Keratinocyte (primary cell): ENCODE measurements at regions not wholly inside any gene's neighbourhood (a gene's known extent, or its start where the extent isn't known, plus 50 kb on each side); places are given as distances from the start of the nearest gene placed in this dataset.

Experiments used
- DNase-seq: peaks from one replicate; pipeline ENCODE4 v3.0.0-alpha.2; 2011; ENCODE audit warnings: low read depth, missing footprints, low spot score
- FAIRE-seq: peaks from 2 replicates; lab custom pipeline; 2011; peaks lifted over from hg19 to GRCh38; lab: Jason Lieb, UNC
- H2AFZ ChIP-seq: 2 replicates; pipeline ENCODE4 v1.6.0; 2012; ENCODE audit warnings: low read length, control low read depth, inconsistent platforms; ENCODE audit not compliant: control insufficient read depth
- H3K27ac ChIP-seq: 2 replicates; pipeline ENCODE4 v1.5.1; 2011; ENCODE audit warnings: low read length; ENCODE audit not compliant: control insufficient read depth, insufficient read depth
- H3K27me3 ChIP-seq: 3 replicates; pipeline ENCODE4 v1.6.0; 2011; ENCODE audit warnings: low read length; ENCODE audit not compliant: control insufficient read depth, insufficient read depth; ENCODE audit errors: extremely low read depth
- H3K36me3 ChIP-seq, 2 experiments: 2 replicates in 1 of 2; 3 replicates in 1 of 2; pipeline ENCODE4 v1.5.1; 2011; ENCODE audit warnings: low read length in 2 of 2, mild to moderate bottlenecking in 1 of 2; ENCODE audit not compliant: control insufficient read depth in 2 of 2, insufficient read depth in 2 of 2; ENCODE audit errors: extremely low read depth in 1 of 2
- H3K4me1 ChIP-seq: 3 replicates; pipeline ENCODE4 v1.5.1; 2011; ENCODE audit warnings: low read length; ENCODE audit not compliant: control insufficient read depth, insufficient read depth; ENCODE audit errors: extremely low read depth
- H3K4me2 ChIP-seq: 3 replicates; pipeline ENCODE4 v1.6.0; 2011; ENCODE audit warnings: low read depth, low read length; ENCODE audit not compliant: control insufficient read depth, insufficient read depth; ENCODE audit errors: extremely low read depth
- H3K4me3 ChIP-seq, 3 experiments: fragments of 200-600 bp in 1 of 3; sonication (generic) in 1 of 3; 2 replicates in 2 of 3; 3 replicates in 1 of 3; pipeline ENCODE4 v1.5.1; 2011 to 2016; ENCODE audit warnings: low read length in 3 of 3, mild to moderate bottlenecking in 3 of 3, control low read depth in 2 of 3, inconsistent platforms in 1 of 3, low read depth in 1 of 3, mixed read lengths in 1 of 3, mixed run types in 1 of 3, moderate library complexity in 1 of 3; ENCODE audit not compliant: control insufficient read depth in 2 of 3, insufficient read depth in 2 of 3; ENCODE audit errors: extremely low read depth in 1 of 3
- H3K79me2 ChIP-seq: 2 replicates; pipeline ENCODE4 v1.6.0; 2012; ENCODE audit warnings: low read length; ENCODE audit not compliant: control insufficient read depth, insufficient read depth
- H3K9ac ChIP-seq: 3 replicates; pipeline ENCODE4 v1.6.0; 2011; ENCODE audit warnings: low read length; ENCODE audit not compliant: control insufficient read depth, insufficient read depth; ENCODE audit errors: extremely low read depth
- H3K9me1 ChIP-seq: 3 replicates; pipeline ENCODE4 v1.6.0; 2011; ENCODE audit warnings: low read length; ENCODE audit not compliant: control insufficient read depth, insufficient read depth; ENCODE audit errors: extremely low read depth
- H3K9me3 ChIP-seq: 2 replicates; pipeline ENCODE4 v1.5.1; 2012; ENCODE audit warnings: low read depth, low read length; ENCODE audit not compliant: control insufficient read depth
- H4K20me1 ChIP-seq: 3 replicates; pipeline ENCODE4 v1.6.0; 2011; ENCODE audit warnings: low read length; ENCODE audit not compliant: control insufficient read depth, insufficient read depth; ENCODE audit errors: extremely low read depth
- EZH2 ChIP-seq: IDR thresholded peaks from one replicate; pipeline ENCODE4 v1.6.1; 2012; ENCODE audit warnings: inconsistent platforms, mild to moderate bottlenecking, low read length, moderate library complexity
- dilution Hi-C: fragments of 300-500 bp; cut with MboI; formaldehyde crosslinking; loops from one replicate; pipeline ENCODE4 v1.7.0; 2020; ENCODE audit warnings: low sequenced_read_pairs; ENCODE audit not compliant: extremely low pct_ligation_motif_present
- TF ChIP-seq, protein P1 (sequence below), 3 experiments: IDR thresholded peaks in 1 of 3; conservative IDR thresholded peaks in 1 of 3; optimal IDR thresholded peaks in 1 of 3; 2 replicates in 2 of 3; 3 replicates in 1 of 3; pipeline versions ENCODE3 to v1.5.1; 2011; ENCODE audit warnings: low read length in 3 of 3, mild to moderate bottlenecking in 3 of 3, moderate library complexity in 2 of 3, control low read depth in 1 of 3, inconsistent platforms in 1 of 3; ENCODE audit not compliant: insufficient read depth in 2 of 3; ENCODE audit errors: extremely low read depth in 1 of 3

DNA sequence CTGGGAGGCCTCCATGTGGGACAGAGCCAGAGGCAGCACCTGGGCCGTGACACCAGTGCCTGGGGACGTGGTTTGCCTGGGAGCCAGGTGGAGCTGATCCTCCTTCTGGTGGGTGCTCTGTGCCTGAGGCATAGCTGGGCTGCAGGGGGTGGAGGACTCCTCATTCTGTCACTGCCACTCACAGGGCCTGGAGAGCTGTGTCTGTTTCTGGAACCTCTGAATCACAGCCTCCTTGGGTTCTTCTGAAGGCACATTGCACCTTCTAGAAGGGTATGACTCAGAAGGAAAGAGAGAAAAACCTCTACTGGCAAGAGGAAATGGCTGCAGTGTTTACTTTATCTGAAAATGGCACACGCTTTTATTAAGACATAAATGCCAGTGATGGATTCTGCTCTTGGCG lies 659.8 kb downstream of the VRK1 start:
- Histone ChIP-seq H3K4me3 (no peak overlapping the region), H3K4me1 (no peaks in the 10 kb centered on the region), H3K4me2 (no peak overlapping the region), H4K20me1 (no peaks in the 10 kb centered on the region), H2AFZ (no peak overlapping the region), H3K79me2 (no peaks in the 10 kb centered on the region), H3K9me1 (no peaks in the 10 kb centered on the region), H3K36me3 (no peaks in the 10 kb centered on the region), H3K9ac (no peak overlapping the region), H3K27me3 (no peaks in the 10 kb centered on the region), H3K9me3 (no peaks in the 10 kb centered on the region), H3K27ac (no peak overlapping the region)
- dilution Hi-C loops = no loop called here
- DNase-seq (no peak), FAIRE-seq (no peak)
- TF ChIP-seq EZH2 = no peak
- TF ChIP-seq, protein P1, sequence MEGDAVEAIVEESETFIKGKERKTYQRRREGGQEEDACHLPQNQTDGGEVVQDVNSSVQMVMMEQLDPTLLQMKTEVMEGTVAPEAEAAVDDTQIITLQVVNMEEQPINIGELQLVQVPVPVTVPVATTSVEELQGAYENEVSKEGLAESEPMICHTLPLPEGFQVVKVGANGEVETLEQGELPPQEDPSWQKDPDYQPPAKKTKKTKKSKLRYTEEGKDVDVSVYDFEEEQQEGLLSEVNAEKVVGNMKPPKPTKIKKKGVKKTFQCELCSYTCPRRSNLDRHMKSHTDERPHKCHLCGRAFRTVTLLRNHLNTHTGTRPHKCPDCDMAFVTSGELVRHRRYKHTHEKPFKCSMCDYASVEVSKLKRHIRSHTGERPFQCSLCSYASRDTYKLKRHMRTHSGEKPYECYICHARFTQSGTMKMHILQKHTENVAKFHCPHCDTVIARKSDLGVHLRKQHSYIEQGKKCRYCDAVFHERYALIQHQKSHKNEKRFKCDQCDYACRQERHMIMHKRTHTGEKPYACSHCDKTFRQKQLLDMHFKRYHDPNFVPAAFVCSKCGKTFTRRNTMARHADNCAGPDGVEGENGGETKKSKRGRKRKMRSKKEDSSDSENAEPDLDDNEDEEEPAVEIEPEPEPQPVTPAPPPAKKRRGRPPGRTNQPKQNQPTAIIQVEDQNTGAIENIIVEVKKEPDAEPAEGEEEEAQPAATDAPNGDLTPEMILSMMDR (optimal IDR thresholded peaks at IDR 0.05 in 1 of 3, IDR thresholded peaks at IDR 0.05 in 1 of 3, conservative IDR thresholded peaks at IDR 0.05 in 1 of 3; ENCODE audit: extremely low read depth in 1 of 3, insufficient read depth in 2 of 3, low read length in 3 of 3) = no peak

DNA sequence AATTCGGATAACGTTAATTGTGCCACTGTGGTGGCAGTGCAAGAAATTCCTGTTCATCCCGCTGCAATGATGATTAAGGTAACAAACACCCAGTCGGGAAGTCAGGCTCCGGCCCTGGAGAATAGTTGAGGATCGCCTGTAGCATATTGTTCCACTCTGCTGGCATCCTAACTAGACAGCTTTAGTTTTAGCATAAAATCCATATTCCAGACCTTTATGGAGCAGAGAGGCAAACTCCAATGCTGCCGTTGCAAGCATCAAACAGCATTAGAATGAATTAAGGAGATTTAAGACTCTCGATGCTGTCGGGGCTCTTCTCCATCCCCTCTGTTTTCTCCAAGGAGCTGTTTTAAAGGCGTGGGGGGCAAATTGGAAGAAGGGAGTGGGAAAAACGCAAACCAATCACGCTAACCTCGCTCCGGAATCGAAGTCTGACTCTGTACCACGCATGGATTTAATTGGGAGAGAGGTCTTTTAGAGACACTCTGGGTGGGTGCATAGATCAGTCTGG lies 660.4 kb downstream of the VRK1 start:
- H3K4me2 ChIP-seq = no peak overlapping the region
- no peak overlapping the region for H3K4me3 ChIP-seq
- no peaks in the 10 kb centered on the region for H3K27me3 ChIP-seq
- no peaks in the 10 kb centered on the region for H3K36me3 ChIP-seq
- no peaks in the 10 kb centered on the region for H4K20me1 ChIP-seq
- no peak overlapping the region for H2AFZ ChIP-seq
- DNase-seq (no peak), FAIRE-seq (no peak)
- dilution Hi-C loops = no loop called here
- TF ChIP-seq, protein P1 (optimal IDR thresholded peaks at IDR 0.05 in 1 of 3, IDR thresholded peaks at IDR 0.05 in 1 of 3, conservative IDR thresholded peaks at IDR 0.05 in 1 of 3; ENCODE audit: extremely low read depth in 1 of 3, insufficient read depth in 2 of 3, low read length in 3 of 3) = no peak
- no peak for TF ChIP-seq EZH2
- no peaks in the 10 kb centered on the region for H3K4me1 ChIP-seq
- H3K27ac ChIP-seq = no peak overlapping the region
- no peaks in the 10 kb centered on the region for H3K9me1 ChIP-seq
- H3K9me3 ChIP-seq = no peaks in the 10 kb centered on the region
- no peaks in the 10 kb centered on the region for H3K79me2 ChIP-seq
- no peak overlapping the region for H3K9ac ChIP-seq
